NCI-H82 treated with DMSO at 0.1 percent for 48 hours (cell line): ENCODE measurements at regions not wholly inside any gene's neighbourhood (a gene's known extent, or its start where the extent isn't known, plus 50 kb on each side); places are given as distances from the start of the nearest gene placed in this dataset.

ENCODE experiments used
- DNase-seq: peaks from one replicate; lab custom pipeline; 2025; ENCODE audit not compliant: unreplicated experiment; lab: John Stamatoyannopoulos, UW

- DNase-seq: no peak
These were observed 159.7 kb upstream of the CNTN4 start for GRCh38 chr3:1938975-1939374.

DNA sequence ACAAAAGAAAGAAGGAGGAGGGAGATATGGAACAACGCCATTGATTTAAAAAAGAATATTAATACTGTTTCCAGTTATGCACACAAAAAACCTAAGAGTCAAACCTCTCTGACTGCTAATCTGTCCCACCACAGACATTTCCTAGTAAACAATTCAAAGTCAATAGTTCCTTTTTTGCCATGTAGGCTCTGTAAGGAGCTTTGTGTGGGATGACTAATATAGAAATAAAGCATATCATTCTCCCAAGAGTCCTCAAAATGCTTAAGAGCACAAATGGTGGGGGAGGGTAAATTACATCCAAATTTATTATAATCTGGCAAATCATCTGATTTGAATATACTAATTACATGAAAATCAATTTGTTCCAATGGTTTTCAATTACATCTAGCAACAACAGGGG lies 155.9 kb upstream of the CNTN4 start:
- no peak for DNase-seq

DNA sequence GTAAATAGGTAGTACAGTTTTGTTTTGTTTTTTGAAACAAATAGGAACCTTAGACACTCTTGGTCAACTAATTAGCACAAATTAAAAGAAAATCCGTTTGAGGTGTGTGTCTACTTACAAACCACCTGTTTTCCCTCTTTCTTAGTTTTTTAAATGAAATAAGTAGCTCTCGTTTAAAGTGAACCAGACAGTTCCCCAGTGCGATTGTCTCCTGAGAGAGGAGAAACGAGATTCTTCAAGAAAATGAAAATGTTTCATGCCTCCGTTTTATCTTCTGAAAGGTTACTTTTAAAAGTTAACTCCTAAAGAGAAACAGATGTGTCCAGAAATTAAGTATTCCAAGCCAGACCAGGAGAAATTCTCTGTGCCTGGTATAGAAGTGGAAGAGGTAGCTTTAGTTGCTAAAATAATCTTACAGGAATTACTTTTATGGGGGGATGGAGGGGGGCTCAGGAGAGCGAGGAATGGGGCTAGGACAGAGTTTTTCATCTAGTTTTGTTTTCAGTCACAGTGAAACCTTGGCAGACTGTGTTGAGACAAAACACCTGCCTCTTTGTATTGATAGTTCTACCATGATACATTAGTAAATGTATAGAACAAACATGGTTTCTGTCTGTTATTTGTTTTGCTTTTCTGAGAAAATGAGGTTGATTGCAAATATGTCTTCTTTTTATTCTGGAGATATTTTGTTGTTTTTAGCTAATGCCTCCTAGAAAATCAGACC lies 155.1 kb upstream of the CNTN4 start:
- DNase-seq: no peak

GRCh38 chr3:1945698-1946097 lies 153.0 kb upstream of the CNTN4 start:
- no peak for DNase-seq

GRCh38 chr3:1953536-1953935 lies 145.1 kb upstream of the CNTN4 start:
- DNase-seq: no peak

DNA sequence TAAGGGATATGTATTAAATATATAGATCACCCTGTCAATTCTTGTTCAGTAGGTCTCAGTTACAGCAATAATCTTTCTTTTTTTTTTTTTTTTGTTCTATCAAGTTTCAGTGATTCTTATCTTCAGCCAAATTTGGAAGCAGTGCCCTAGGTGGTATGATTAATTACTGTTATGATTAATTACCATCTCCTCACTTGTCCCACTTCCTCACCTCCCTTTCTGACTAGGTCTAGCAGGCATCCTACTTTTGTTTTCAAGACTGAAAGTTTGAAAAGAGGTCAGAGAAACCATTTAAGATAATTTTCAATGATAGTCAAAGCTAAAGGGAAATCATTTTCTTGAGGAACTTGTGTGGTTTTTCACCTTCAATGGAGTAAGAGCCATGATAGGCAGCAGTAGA lies 144.0 kb upstream of the CNTN4 start:
- no peak for DNase-seq

DNA sequence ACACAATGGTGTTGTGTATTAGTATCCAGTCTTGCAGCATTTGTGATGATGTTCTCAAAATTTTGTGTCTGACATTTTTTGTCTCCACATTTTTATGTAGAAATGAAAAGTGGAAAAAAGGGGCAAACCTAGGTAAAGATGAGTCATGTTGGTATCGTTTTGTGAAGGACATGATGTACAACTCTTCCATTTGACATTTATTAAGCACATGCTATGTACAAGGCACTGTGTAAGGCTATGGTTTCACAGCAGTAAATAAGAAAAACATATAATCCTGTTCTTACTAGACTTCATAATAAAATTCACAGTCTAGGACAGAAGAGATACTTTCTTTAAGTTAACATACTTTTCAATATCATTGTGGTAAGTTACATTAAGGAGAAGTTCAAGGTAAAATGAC lies 143.5 kb upstream of the CNTN4 start:
- DNase-seq: no peak

- no peak for DNase-seq
These were observed 142.9 kb upstream of the CNTN4 start for GRCh38 chr3:1955750-1956149.

DNA sequence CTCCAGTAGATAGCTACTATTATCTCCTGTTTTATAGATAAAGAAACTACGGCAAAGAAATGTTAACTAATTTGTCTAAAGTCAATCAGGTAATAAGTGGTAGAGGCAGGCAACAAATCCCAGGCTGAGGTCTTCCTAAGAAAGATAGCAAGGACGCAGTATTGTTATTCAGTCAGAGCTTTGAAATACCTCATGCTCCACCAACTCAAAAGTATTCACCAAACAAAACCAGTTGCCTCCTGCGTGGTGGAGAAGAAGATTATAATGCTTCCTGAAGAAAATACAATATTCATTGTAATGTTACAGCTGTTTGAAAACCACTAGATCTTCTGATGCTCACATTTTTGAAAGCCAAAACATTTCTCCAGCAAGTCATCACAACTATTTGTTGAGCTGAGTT lies 138.2 kb upstream of the CNTN4 start:
- DNase-seq: no peak

- no peak for DNase-seq
These were observed 136.1 kb upstream of the CNTN4 start for GRCh38 chr3:1962396-1963088.

DNA sequence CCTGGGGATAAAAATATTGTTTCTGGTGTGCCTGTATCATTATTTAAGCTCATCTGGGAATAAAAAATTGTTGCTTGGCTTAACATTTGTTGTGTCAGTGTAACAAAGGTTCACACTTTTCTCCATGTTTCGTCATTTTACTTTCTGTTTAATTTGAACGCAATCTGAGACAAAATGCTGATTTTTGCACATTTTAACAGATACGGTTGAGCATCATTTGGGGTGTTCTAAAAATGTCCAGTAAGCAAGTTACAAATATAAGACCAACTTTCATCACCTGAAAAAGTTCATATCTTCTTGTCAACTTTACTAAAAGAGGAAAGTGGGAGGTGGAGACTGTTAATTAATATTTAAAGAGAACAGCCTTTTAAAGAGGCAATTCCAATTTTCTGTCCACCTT lies 134.8 kb upstream of the CNTN4 start:
- DNase-seq: no peak

DNA sequence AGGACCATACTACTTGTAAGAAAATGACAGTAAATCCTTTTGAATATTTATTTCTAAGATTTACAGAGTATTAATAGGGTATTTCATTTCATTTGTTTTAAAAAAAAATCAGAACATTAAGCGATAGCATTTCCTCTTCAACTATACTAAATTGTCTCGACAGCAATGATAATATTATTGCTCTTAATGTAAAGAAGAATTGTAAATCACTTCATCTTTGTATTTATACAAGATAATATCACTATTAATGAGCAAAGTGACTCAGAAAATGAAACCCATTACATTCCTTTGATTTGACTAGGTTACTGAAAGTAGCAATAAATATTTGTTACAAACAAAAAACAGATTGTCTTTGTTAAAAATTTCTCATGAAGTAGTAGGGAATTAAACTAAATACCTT lies 131.1 kb upstream of the CNTN4 start:
- DNase-seq: no peak

GRCh38 chr3:1969281-1969680 lies 129.4 kb upstream of the CNTN4 start:
- DNase-seq: no peak

GRCh38 chr3:1971780-1972179 lies 126.9 kb upstream of the CNTN4 start:
- no peak for DNase-seq

GRCh38 chr3:1979961-1980615 lies 118.6 kb upstream of the CNTN4 start:
- no peak for DNase-seq

DNA sequence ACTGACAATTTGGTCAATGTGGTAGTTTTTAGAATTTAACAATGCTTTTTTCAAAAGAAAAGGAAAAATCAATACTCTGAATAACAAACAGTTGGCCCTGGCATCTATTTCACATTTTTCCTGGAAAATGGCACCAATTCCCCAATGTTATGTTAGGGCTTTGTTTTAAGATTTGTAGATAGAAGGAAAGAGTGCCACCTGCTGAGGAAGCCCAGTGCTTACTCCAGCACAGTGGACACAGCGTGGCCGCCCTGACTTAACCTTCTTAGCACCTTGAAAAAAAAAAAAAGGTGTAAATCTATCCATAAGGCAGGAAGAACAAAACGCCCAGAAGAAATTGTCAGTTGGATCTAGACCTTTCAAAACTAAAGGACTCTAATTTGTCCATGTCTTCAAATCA lies 110.7 kb upstream of the CNTN4 start:
- DNase-seq: no peak

- no peak for DNase-seq
These were observed 99.9 kb upstream of the CNTN4 start for GRCh38 chr3:1998739-1999138.

- no peak for DNase-seq
These were observed 97.2 kb upstream of the CNTN4 start for GRCh38 chr3:2001306-2002108.

- DNase-seq: no peak
These were observed 74.7 kb upstream of the CNTN4 start for GRCh38 chr3:2023959-2024358.

DNA sequence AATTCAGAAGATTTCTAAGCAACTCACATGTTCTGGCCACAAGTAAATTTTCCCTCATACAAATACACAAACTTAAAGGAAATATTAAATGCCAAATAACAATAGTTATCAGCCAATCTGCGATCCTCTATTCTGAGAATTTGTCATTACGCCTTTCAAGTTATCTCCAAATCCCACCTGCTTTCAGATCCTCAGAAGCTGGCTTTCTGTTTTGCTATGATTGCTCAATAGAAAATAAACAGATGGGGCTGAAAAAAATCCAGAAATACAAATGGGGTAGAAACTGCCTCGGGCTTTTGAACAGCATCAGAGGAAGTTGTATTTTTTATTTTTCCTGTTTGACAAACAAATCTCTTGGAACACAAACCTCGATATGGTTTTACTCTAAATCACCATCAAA lies 74.0 kb upstream of the CNTN4 start:
- DNase-seq: no peak

GRCh38 chr3:2029559-2029958 lies 69.1 kb upstream of the CNTN4 start:
- no peak for DNase-seq

GRCh38 chr3:2036076-2036475 lies 62.6 kb upstream of the CNTN4 start:
- DNase-seq: no peak
